ENCODE measurements at regions not wholly inside any gene's neighbourhood (a gene's known extent, or its start where the extent isn't known, plus 50 kb on each side); places are given as distances from the start of the nearest gene placed in this dataset.

DNA sequence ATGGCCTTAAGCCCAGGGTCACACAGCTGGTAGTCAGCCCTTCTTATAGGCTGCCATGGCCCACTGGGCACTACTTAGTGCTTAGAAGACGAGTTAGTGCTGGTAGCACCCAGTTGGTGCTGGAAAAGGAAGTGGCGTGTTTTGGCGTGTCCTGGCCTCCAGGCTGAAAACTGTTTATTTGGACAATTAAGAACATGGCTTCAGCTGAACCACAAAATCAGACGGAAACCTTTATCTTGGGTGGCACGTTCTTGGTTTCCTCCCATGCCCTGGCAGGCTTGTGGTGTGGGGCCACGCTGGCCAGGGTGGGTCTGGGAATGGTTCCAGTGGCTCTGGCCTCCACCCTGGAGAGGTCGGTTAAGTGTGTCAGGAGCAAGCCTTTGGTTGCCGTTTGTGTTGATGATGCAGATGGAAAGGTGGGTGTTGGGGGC is 141.5 kb upstream of the HAAO start:
- DNase-seq (ENCODE audit: low spot score) = no peak

DNA sequence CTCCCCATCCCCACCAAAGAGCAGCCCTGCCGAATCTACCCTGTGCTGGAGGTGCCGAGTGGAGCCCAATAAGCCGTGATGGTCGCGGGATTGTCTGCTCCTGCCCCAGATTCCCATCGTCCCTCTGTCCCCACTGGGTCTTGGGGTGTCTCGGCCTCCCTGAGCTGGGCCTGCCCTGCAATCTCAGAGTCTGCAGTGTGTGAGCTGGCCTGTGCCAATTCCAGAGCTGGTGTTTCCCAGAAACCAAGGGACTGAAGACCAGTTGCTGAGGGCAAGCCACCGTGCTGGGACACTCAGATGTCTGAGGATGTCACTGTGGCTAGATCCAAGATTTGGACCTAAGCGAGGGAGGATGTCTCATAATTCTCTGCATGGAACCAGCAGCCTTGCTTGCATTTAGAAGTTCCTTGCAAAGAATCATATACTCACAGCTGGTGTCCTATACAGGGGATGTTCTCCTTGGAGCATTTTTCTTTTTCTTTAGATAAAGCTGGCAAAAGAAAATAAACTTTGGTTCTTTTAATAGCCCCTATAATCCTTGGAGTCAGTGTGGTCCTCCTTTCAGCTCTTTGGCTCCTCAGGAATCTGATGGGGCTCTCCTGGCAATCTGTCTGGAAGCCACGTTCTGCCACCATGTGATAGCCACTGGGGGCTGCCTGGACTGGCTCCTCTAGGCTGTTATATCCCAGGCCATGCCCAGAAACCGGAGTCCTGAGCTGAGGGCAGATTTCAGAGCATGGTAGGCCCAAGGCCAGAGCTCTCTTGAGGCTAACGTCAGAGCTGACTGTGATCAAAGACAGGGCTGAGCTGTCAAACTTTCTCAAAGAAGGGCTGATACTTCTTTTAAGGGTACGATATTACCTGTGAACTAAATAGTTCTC is 140.1 kb upstream of the HAAO start:
- DNase-seq (ENCODE audit: low spot score) = no peak

DNA sequence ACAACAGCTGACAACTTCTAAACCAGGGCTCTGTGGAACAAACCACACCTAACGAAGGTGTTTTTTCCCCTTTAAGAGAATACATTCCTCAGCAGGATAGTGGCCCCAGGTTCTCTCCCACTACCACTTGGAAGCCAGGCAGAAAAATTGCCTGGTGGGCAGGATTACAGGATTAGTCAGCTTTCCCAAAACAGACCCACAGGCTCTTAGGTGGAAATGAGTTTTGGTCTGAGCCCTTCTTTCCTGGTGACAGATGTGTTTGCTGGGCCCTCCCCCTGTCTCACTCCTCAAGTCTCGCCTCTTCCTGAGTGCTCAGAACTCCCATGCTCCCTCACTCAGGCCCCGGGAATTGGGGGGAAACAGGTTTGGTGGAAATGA is 139.4 kb upstream of the HAAO start:
- no peak for DNase-seq (ENCODE audit: low spot score)

DNA sequence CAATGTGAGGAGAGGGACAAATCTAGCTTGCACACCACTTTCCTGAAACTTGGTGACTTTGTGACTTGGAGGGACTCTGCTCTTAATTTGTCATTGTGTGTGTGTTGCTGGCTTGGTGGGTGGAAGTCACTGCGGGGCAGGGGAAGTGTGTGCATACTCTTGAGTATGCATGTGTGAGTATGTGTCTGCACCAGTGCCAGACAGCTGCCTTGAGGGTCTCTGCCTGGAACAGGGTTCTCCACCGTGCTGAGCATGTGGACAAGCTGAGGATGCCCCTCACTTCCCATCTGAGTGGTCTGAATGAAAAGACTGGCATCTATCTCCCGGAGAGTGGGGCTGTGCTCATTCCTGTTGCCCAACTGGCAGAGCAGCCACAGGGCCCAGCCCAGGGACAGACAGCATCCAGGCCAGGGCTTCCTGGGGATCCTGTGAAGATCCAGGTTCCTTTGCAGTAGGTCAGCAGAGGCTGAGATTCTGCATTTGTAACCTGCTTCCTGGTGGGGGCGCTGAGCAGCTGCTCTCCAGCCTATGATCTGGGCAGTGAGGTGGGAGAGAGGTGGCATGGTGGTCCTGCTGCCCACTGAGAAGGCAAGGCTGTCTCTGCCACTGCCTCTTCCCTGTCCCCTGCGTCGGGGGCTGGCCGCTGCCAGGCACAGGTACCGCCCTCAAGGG is 138.9 kb upstream of the HAAO start:
- DNase-seq (ENCODE audit: low spot score) = no peak

DNA sequence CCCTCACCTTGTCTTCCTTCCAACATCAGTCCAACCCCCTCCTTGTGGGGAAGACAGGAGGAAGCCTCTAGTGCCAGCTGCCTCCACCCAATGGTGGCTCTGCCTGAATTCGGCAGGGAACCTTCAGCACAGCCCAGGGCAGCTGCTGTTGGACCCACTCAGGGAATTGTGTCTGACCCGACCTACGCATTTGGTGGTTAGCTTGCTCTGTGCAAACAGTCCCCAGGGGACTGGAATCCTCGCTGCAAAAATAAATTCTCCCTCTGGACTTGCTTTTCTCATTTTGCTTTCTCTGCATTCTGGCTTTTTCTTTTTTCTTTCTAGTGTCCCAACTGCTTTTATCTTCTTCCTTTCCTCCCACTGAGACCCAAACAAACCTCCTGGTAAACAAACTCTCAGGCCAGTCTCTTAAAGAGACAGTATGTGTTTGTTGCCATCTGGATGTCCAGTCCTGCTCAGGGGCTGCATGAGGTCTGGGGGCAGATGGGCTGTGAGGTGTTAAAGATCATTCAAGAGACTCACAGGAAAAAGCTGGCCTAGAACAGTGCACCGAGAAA is 137.7 kb upstream of the HAAO start:
- DNase-seq (ENCODE audit: low spot score) = peak; percentile 59

DNA sequence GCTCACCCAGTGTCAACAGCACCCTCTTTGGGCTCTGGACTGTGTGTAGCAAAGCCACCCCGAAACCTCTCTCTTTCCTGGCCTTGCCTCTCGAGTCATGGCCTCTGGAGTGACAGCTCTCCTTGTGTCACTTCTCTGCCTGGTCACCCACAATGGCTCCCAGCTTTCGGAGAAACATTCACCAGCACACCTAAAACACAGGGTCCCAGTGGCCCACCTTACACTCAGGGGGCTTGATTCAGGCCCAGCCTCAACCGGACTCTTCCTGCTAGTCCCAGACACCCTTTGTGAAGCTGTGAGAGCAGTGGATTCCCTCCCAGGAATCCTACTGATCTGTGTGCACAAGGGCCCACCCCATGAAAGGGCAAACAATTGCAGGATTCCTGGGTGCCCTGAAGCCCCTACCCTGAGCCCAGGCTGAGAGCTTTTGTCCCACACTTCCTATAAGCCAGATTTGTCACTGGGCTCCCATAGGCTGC is 137.2 kb upstream of the HAAO start:
- no peak for DNase-seq (ENCODE audit: low spot score)

DNA sequence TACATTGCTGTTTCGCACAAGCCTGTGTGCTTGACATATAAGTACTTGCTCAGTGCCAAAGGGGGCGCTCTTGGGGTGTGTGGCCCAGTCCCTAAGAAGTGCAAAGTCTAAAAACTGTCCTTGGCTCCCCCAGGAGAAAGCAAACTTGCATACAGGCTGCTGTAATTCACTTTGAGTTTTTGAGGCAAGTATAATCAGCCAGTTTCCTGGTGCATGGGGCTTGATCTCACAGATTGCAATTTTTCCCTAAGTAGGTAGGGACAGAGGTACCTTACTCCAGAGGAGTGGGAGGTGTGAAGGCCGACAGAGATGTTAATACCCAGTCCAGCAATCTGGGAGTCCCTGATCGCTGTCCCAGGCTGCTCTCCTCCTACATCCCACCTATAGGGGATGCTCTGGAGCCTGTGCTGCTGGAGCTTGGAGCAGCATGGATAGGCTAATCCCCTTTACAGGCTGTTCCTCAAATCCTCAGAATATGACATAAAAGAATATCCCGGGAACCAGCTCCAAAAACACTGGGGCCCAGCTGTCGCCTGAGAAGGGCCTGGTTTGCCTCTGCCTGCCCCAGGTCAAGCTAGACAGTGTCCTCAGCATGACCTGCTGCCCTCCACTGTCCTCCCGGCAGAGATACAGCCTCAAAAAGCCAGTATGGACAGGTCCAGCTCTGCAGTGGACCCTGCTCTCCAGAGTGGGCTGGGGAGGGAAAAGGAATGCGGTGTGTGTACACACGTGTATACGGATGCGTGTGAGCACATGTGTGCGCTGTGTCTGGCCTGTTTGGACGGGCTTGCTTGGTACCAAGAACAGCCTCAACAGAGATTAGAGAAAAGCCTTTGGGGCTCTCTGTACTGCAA is 136.5 kb upstream of the HAAO start:
- DNase-seq (ENCODE audit: low spot score) = no peak

DNA sequence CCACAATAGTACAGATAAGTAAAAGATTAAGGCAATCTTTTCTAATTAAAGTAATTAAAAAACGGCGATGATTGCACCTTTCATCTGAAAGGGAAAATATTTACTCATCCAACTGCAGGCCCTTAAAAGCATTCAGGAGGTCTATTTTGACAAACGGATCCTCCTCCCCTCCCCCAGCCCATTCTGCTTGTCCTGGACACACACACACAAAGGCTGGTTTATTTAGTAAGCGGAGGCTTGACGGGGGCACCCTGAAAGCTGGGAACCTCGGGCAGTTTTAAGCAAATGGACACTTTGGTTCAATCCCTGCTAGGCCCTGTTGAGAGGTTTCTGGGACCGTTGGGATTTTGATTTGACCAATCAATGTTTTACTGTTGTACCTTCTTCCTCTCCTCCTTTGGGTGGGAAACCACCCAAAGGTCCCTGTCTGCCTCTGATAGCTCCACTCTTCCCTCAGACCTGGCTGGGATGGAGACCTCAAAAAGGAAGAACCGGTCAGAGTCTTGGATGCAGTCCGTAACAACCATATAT is 135.8 kb upstream of the HAAO start:
- DNase-seq (ENCODE audit: low spot score) = no peak

DNA sequence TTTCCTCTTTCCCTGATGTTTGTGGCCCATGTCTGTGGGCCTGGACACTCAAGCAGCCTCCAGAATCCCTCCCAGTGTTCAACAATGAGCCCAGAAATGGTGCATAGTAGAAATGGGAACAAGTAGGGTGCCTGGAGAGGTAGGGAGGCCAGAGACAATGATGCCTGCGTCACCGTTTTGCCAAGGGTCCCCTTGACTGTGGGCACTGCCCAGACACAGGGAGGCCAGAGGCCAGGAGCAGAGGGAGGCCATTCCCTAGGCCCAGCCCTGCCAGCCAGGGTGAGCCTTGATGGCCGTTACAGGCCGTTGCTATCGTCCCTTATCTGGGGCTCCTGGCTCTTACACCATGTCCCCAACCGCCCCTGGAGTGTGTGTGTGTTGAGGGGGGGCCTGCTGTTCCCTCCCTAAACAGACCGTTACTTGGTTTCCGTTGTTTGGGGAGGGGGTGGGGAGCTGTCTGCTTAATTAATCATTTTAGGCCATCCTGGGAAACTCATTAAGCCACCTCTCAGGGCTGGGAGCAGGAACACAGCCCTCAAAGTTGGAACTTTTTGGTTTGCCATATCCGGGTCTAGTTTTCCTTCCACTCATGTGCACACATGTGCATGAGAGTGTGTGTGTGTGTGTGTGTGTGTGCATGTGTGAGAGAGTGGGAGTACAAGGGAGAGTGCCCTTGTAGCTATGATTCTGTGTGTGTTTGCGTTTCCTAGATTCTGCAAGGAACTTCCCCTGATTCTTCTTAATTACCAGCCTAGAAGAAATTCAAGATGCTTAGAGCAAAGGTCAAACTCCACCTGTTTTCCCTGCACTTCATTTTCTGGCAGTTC is 135.2 kb upstream of the HAAO start:
- no peak for DNase-seq (ENCODE audit: low spot score)

DNA sequence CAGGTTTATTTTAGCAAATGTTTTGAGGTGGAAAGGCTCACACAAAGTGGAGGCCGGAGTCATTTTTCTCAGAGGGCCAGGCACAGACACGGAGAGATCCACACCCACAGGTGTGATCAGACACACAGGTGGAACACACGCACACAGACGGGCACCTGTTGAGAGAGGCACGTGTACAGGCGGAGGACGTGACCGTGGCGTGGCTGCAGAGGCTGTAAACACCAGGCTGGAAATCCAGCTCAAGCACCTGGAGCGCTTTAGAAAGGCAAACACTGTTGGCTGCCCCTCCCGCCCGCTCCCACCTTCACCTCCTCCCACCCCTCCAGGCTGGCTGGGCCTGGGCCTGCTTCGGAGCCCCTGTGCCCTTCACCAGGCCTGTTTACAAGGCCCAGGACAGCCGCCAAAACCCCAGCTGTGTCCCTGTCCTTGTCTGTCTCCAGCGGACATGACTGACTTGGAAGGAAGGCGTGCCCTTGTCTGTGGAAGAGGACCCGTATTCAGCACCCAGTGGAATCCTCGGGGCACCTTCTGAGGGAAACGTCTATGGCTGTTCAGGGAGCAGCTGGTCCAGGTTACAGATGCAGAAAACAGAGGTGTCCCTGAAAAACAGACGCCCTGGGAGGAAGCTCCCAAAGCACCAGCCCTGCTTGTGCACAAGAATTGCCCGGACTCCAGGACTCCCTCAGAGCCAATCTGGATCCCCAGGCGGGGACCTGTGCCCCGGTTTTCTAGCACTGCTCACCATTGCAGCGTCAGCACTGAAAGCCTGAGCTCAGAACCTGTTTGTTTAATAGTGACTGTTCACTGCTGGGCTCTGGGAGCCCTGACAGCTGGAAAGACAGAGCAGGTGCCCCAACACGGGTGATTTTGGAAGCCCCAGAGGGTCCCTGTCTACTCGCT is 134.3 kb upstream of the HAAO start:
- no peak for DNase-seq (ENCODE audit: low spot score)

DNA sequence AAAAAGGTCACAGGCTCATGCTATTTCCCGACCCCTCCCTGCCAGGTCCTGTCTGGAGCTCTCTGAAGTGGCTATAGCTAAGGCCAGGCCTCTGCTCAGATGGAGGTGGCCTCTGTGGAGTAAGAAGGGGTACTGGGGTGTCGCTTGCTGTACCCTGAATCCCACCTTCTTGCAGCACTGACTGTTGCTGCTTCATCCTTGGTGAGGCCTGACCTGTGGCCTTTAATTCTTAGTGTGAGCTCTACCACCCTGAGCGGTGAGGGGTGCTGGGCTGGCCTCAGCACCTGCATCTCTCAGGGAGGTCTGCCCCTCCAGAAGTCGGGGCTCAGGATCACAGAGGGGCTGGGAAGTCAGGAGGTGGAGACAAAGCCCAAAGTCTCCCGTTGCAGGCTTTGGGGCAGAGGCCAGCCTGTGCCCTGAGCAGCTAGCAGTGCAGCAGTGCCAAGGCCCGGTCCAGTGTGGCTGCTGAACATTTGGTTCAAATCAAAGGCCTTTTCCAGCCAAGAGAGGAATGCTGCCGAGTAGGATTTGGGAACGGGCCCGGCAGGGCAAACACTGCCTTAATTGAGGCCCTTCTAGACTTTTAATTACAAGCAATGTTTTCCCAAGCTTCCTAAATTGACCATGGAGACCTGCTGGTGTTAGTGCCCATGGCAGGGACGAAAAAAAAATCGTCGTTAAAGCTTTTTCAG is 133.5 kb upstream of the HAAO start:
- no peak for DNase-seq (ENCODE audit: low spot score)

DNA sequence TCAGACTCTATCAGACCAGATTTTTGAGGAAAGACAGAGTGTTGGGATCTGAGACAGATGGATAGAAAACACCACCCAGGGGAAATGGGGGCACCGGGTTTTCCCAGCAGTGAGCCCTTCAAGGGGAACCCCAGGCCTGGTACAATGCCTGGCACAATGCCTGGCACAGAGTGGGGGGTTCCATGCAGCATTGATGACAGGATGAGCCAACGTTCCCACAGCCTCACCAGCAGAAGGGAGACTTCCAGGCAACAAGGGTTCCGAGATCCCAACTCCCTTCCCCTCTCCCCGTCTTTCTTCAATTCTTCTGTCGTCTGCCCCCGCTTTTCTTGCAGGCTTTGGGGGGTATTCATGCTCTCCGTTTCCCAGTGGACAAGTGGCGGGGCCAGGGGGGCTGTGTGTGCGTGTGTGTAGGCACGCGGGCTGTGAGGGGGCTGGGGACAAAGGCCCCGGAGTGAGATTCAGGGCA is 132.1 kb upstream of the HAAO start:
- no peak for DNase-seq (ENCODE audit: low spot score)

DNA sequence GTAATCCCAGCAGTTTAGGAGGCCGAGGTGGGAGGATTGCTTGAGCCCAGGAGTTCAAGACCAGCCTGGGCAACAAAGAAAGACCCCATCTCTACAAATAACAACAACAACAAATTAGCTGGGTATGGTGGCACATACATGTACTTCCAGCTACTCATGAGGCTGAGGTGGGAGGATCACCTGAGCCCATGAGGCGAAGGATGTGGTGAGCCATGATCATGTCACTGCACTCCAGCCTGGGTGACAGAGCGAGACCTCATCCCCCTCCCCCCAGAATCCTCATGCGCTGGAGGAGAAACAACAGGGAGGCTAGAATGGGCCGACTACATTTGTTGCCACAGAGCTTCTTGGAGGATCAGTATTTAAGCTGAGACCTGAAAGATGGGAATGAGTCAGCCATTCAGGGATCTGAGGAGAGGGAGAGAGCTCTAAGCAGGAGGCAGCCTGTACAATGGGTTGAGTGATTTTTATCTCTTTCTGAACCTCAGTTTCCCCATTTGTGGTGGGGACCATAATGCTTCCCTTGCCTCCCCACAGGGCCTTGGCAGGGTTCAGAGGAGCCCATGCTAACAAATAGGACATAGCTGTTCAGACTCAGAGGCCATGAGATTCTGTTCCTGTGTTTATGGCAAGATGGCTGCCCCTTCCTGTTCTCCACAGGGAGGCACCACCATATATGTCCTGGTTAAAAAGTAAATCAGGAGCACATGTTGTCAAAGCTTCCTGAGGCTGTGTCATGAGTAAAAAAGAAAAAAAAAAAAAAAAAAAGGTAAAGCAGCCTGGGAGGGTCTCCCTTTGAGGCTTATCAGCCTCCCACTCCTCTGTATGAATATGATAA is 131.4 kb upstream of the HAAO start:
- no peak for DNase-seq (ENCODE audit: low spot score)

DNA sequence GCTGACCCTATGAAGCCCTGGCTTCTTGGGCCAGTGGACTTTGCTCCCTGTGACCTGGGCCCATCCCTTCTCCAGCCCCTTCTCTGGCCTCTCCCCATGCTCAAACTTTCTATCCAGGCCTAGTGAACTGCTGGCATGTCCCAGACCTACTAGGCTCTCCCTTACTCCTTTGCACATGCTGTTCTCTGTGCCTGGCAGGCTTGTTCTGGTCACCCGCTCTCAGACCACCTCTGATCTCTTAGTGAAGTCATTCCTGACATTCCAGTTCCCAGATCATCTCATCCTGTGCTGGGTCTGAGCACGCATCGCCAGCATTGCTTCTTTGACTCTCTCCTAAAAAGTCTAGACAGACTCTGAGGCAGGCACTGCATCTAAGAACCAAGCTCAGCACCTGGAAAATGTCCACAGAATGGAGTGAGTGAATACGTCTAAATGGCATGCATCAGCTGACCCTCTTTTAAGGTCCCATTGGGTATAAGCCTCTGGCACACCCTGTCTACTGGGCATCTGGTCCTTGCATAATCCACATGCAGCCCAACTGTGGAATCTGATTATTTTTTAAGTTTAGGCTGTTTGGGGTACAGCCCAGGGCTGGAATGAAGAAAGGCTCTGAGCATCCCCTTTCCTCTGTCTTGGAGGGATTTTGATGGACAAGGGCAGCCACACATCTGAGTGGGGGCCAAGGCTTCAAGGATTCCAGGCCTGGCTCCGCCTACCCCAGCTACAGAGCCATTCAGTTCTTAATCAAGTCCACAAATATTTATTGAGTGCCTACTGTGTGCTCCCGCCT is 130.6 kb upstream of the HAAO start:
- DNase-seq (ENCODE audit: low spot score) = peak; percentile 68

DNA sequence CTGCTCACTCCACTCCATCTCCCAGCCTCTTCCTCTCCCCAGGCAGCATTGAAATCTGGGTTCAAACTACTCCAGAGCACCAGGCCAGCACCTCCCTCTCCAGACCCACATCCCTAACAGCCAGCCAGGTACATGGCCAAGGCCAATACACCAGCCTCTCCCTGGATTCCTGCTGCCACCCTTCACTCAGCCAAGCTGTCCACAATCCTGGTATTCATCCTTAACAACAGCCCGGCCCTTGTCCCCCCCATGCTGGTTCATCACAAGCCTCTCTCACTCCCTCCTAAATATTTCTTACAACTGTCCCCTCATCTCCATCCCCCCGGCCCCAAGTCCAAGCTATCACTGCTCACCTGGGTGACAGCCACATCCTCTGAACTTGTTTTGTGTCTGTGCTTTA is 129.9 kb upstream of the HAAO start:
- no peak for DNase-seq (ENCODE audit: low spot score)

DNA sequence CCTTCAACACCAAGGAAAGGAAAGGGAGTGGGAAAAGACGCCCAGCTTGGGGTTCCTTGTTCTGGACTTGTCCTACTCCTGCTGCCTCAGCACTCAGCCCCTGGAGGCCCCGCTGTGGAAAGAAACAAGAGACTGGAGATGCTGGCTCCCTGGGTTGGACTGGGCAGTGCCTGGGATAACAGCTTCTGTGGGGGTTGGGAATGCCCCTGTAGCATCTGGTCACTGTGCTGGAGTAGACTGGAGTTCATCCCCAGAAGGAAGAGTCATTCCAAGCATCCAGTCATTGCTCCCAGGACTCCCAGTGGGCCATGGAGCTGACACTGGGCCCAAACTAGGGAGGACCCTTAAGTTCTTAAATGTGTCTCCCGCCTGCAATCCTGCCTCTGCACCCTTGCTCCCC is 129.3 kb upstream of the HAAO start:
- DNase-seq (ENCODE audit: low spot score) = no peak

DNA sequence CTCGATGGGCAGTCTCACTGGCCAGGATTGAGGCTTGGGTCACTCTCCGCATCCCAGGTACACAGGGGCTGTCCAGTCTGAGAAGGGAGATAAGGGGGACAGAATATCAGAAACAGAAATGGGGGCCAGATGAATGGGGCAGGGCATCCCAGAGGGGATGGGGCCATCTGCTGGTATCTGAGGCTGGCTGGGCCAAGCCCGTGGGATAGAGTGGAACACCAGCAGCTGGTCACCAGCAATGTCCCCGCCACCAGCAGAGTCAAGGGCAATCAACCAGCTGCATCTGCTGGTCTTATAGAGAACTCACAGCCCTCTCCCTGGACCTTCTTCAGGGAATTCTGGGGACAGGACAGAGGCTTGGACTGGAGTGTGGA is 128.8 kb upstream of the HAAO start:
- DNase-seq (ENCODE audit: low spot score) = no peak

Measured in mucosa of gallbladder (tissue), 1 donor.